CD14-positive monocyte (primary cell): ENCODE measurements at regions not wholly inside any gene's neighbourhood (a gene's known extent, or its start where the extent isn't known, plus 50 kb on each side); places are given as distances from the start of the nearest gene placed in this dataset.

ENCODE experiments used
- DNase-seq, 3 donors: peaks; one replicate each; pipeline ENCODE4 v3.0.0-alpha.2; 2011 to 2022
- H2AFZ ChIP-seq: 2 replicates; pipeline ENCODE4 v1.6.0; 2012; ENCODE audit warnings: mild to moderate bottlenecking, low read depth, low read length, inconsistent platforms; ENCODE audit not compliant: insufficient read depth, poor library complexity, severe bottlenecking
- H3K27ac ChIP-seq, 2 donors: 1 replicate in 1 of 2; 2 replicates in 1 of 2; pipeline ENCODE4 v1.5.1; 2012 to 2013; ENCODE audit warnings: low read length in 2 of 2, control low read depth in 1 of 2, inconsistent platforms in 1 of 2, low read depth in 1 of 2, mild to moderate bottlenecking in 1 of 2
- H3K27me3 ChIP-seq, 2 donors: one replicate each; pipeline versions ENCODE4 v1.6.0 to v1.6.1; 2011 to 2013; ENCODE audit warnings: low read length in 2 of 2; ENCODE audit not compliant: control insufficient read depth in 2 of 2, insufficient read depth in 2 of 2
- H3K36me3 ChIP-seq, 2 donors: replicated peaks in 1 of 2; 1 replicate in 1 of 2; 2 replicates in 1 of 2; pipeline versions ENCODE4 v1.5.1 to v1.6.1; 2012 to 2013; ENCODE audit warnings: low read length in 2 of 2, control low read depth in 1 of 2, inconsistent platforms in 1 of 2, mild to moderate bottlenecking in 1 of 2; ENCODE audit not compliant: insufficient read depth in 2 of 2, control insufficient read depth in 1 of 2
- H3K4me1 ChIP-seq, 2 donors: 1 replicate in 1 of 2; 2 replicates in 1 of 2; pipeline versions ENCODE4 v1.5.1 to v1.6.1; 2012 to 2013; ENCODE audit warnings: low read length in 2 of 2, control low read depth in 1 of 2, inconsistent platforms in 1 of 2, mild to moderate bottlenecking in 1 of 2, moderate library complexity in 1 of 2; ENCODE audit not compliant: insufficient read depth in 2 of 2, control insufficient read depth in 1 of 2
- H3K4me2 ChIP-seq: replicated peaks from 2 replicates; pipeline ENCODE3; 2012; ENCODE audit warnings: low read length, moderate library complexity, mild to moderate bottlenecking; ENCODE audit not compliant: poor library complexity, severe bottlenecking; ENCODE audit errors: extremely low read depth
- H3K4me3 ChIP-seq, 3 experiments: fragments of 200-600 bp in 1 of 3; sonication (generic) in 1 of 3; replicated peaks in 1 of 3; 1 replicate in 2 of 3; 2 replicates in 1 of 3; pipeline ENCODE4 v1.5.1; 2011 to 2013; ENCODE audit warnings: low read length in 3 of 3, mild to moderate bottlenecking in 3 of 3, control low read depth in 2 of 3, low read depth in 2 of 3, inconsistent platforms in 1 of 3, moderate library complexity in 1 of 3
- H3K79me2 ChIP-seq: 2 replicates; pipeline ENCODE4 v1.6.0; 2012; ENCODE audit warnings: mild to moderate bottlenecking, control low read depth, inconsistent platforms, low read length, moderate library complexity; ENCODE audit not compliant: insufficient read depth
- H3K9ac ChIP-seq: 2 replicates; pipeline ENCODE4 v1.6.0; 2017; ENCODE audit warnings: low read length, mild to moderate bottlenecking; ENCODE audit not compliant: insufficient read depth, poor library complexity, severe bottlenecking
- H3K9me3 ChIP-seq, 2 donors: replicated peaks in 1 of 2; 1 replicate in 1 of 2; 2 replicates in 1 of 2; pipeline versions ENCODE4 v1.5.1 to v1.6.1; 2012 to 2013; ENCODE audit warnings: low read length in 2 of 2, control low read depth in 1 of 2; ENCODE audit not compliant: control insufficient read depth in 1 of 2, insufficient read depth in 1 of 2
- H4K20me1 ChIP-seq: 2 replicates; pipeline ENCODE4 v1.6.0; 2012; ENCODE audit warnings: mild to moderate bottlenecking, low read length, control low read depth, moderate library complexity; ENCODE audit not compliant: insufficient read depth
- H3K27ac Mint-ChIP-seq, 7 donors: one replicate each; pipeline ENCODE4 v1.8.0; 2020; ENCODE audit warnings: mild to moderate bottlenecking in 7 of 7, mixed read lengths in 7 of 7, moderate library complexity in 6 of 7, inconsistent platforms in 2 of 7
- H3K27me3 Mint-ChIP-seq, 3 donors: one replicate each; pipeline ENCODE4 v1.8.0; 2021 to 2022; ENCODE audit warnings: low read depth in 3 of 3, mild to moderate bottlenecking in 3 of 3, mixed read lengths in 3 of 3, moderate library complexity in 3 of 3, inconsistent platforms in 1 of 3
- H3K36me3 Mint-ChIP-seq, 2 donors: one replicate each; pipeline ENCODE4 v1.8.0; 2020; ENCODE audit warnings: mixed read lengths in 2 of 2, inconsistent platforms in 1 of 2, mild to moderate bottlenecking in 1 of 2
- H3K4me1 Mint-ChIP-seq: one replicate; pipeline ENCODE4 v1.8.0; 2020; ENCODE audit warnings: mild to moderate bottlenecking, mixed read lengths
- H3K4me3 Mint-ChIP-seq, 2 donors: one replicate each; pipeline ENCODE4 v1.8.0; 2020; ENCODE audit warnings: mild to moderate bottlenecking in 2 of 2, mixed read lengths in 2 of 2, moderate library complexity in 1 of 2
- H3K9me3 Mint-ChIP-seq, 7 donors: one replicate each; pipeline ENCODE4 v1.8.0; 2020 to 2022; ENCODE audit warnings: mixed read lengths in 7 of 7, mild to moderate bottlenecking in 6 of 7, moderate library complexity in 6 of 7, inconsistent platforms in 2 of 7
- WGBS: methylation state at CpG from one replicate; pipeline ENCODE4 v1.1.5; 2013; ENCODE audit warnings: missing lambda C conversion rate; ENCODE audit not compliant: insufficient coverage; 5-methylcytosine and 5-hydroxymethylcytosine counted together
- intact Hi-C, 2 donors: fragments of 100-400 bp; cut with micrococcal nuclease; formaldehyde crosslinking; loops; one replicate each; pipeline versions ENCODE4 v1.15.0 to v1.15.1; 2023
- TF ChIP-seq, protein P1 (sequence below): fragments of 200-600 bp; IDR thresholded peaks from one replicate; pipeline ENCODE4 v1.8.0; 2022; ENCODE audit warnings: antibody characterized with exemption, mild to moderate bottlenecking

DNA sequence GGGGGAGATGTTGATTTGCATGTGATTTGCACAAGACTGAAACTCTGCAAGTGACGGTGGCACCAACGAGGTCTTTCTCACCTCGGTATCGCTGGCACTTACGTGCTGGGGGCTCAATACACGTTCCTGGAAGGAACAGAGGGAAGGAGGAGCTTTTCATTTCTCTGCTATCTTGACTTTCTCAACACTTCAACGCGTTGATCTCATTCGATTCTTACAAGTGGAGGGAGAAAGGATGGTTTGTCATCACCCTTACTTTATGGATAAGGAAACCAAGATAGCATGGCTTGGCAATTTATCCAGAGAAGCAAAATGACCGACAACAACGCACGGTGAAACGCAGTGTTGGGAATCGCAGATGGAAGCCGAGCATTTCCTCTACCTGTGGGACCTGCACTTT lies 87.3 kb upstream of the RFLNA start:
- no peaks in the 10 kb centered on the region for H3K36me3 Mint-ChIP-seq
- H3K27ac Mint-ChIP-seq: no peak overlapping the region
- H3K4me1 ChIP-seq: no peaks in the 10 kb centered on the region
- intact Hi-C loops: no loop called here
- no peaks in the 10 kb centered on the region for H3K79me2 ChIP-seq
- H2AFZ ChIP-seq: no peak overlapping the region
- H3K27ac ChIP-seq: no peak overlapping the region
- no peak overlapping the region for H3K4me2 ChIP-seq
- DNase-seq: no peak
- no peak overlapping the region for H3K4me3 ChIP-seq
- peaks cover 2 to 10% of the 10 kb centered on the region in 2 donors for H3K9me3 ChIP-seq
- H3K36me3 ChIP-seq: no peaks in the 10 kb centered on the region
- no peak overlapping the region for H3K4me3 Mint-ChIP-seq
- no peaks in the 10 kb centered on the region for H3K4me1 Mint-ChIP-seq
- H4K20me1 ChIP-seq: no peaks in the 10 kb centered on the region
- H3K27me3 ChIP-seq: no peaks in the 10 kb centered on the region
- TF ChIP-seq, protein P1, sequence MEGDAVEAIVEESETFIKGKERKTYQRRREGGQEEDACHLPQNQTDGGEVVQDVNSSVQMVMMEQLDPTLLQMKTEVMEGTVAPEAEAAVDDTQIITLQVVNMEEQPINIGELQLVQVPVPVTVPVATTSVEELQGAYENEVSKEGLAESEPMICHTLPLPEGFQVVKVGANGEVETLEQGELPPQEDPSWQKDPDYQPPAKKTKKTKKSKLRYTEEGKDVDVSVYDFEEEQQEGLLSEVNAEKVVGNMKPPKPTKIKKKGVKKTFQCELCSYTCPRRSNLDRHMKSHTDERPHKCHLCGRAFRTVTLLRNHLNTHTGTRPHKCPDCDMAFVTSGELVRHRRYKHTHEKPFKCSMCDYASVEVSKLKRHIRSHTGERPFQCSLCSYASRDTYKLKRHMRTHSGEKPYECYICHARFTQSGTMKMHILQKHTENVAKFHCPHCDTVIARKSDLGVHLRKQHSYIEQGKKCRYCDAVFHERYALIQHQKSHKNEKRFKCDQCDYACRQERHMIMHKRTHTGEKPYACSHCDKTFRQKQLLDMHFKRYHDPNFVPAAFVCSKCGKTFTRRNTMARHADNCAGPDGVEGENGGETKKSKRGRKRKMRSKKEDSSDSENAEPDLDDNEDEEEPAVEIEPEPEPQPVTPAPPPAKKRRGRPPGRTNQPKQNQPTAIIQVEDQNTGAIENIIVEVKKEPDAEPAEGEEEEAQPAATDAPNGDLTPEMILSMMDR: no peak
- H3K9me3 Mint-ChIP-seq: peaks cover 4 to 14% (median 9%) of the 10 kb centered on the region in 7 donors
- 80% methylated on average over 11 of the region's 15 CpGs for WGBS
- H3K9ac ChIP-seq: no peak overlapping the region
- peaks cover 3 to 23% (median 7%) of the 10 kb centered on the region in 3 donors for H3K27me3 Mint-ChIP-seq

DNA sequence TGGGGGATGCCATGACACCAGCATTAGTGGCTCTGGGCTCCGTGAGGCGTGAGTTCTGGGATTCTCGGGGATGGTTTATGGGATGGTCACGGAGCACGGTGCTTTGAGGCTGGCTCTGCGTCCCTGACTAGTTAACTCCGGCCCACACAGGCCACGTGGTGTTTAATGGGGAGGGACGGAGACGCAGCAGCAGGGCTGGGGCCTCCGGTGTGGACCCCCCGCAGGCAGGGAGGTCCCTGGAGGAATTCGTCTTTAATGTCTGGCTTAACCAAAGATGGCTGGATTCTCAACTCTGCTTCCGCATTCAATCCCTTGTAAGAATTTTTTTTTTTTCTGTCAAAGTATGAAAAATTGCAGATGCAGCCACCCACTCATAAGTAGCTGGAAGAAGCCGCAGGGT lies 86.4 kb upstream of the RFLNA start:
- Histone ChIP-seq H4K20me1 (no peaks in the 10 kb centered on the region), H3K9me3 (peaks cover 2 to 10% of the 10 kb centered on the region in 2 donors), H3K4me1 (no peaks in the 10 kb centered on the region), H3K27ac (no peak overlapping the region), H3K9ac (no peak overlapping the region), H3K27me3 (no peaks in the 10 kb centered on the region), H3K36me3 (no peaks in the 10 kb centered on the region), H3K4me2 (no peak overlapping the region), H2AFZ (no peak overlapping the region), H3K4me3 (no peak overlapping the region), H3K79me2 (no peaks in the 10 kb centered on the region)
- WGBS: 93% methylated on average over 9 of the region's 15 CpGs
- intact Hi-C loops: no loop called here
- TF ChIP-seq, protein P1: no peak
- no peak for DNase-seq
- Mint-ChIP-seq H3K27ac (no peak overlapping the region), H3K9me3 (peaks cover 4 to 14% (median 11%) of the 10 kb centered on the region in 7 donors), H3K27me3 (peaks cover 3 to 23% (median 7%) of the 10 kb centered on the region in 3 donors), H3K4me3 (no peak overlapping the region), H3K4me1 (no peaks in the 10 kb centered on the region), H3K36me3 (no peaks in the 10 kb centered on the region)
